SK-N-DZ (cell line): ENCODE measurements at regions not wholly inside any gene's neighbourhood (a gene's known extent, or its start where the extent isn't known, plus 50 kb on each side); places are given as distances from the start of the nearest gene placed in this dataset.
A peak's percentile ranks its signal among the peaks of the same experiment; 100 is the strongest.
"Not testable (repeated sequence)": the region's sequence is repeated elsewhere in the genome, so short reads cannot be mapped to it uniquely, and the experiment has no call there.

Experiments used
- DNase-seq: peaks from one replicate; pipeline ENCODE4 v3.0.0-alpha.2; 2015; ENCODE audit warnings: low spot score

DNA sequence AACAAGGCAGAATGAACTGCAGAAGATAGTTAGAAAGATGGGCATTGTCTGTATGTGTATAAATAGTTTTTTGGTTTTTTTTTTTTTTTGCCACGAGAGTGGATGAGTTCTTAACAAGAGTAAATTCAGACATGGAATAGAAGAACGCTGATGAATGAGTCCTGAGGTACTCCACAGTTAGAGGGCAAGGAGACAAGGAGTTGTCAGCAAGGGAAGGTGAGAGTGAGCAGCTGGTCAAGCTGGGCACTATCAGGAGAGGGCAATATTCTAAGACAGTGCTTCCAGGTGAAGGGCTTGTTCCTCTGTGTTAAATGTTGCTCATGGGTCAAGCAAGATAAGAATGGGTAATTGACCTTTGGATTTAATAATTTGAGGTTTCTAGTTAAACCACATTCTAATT lies 138.6 kb upstream of the FAM78B start:
- DNase-seq = no peak

DNA sequence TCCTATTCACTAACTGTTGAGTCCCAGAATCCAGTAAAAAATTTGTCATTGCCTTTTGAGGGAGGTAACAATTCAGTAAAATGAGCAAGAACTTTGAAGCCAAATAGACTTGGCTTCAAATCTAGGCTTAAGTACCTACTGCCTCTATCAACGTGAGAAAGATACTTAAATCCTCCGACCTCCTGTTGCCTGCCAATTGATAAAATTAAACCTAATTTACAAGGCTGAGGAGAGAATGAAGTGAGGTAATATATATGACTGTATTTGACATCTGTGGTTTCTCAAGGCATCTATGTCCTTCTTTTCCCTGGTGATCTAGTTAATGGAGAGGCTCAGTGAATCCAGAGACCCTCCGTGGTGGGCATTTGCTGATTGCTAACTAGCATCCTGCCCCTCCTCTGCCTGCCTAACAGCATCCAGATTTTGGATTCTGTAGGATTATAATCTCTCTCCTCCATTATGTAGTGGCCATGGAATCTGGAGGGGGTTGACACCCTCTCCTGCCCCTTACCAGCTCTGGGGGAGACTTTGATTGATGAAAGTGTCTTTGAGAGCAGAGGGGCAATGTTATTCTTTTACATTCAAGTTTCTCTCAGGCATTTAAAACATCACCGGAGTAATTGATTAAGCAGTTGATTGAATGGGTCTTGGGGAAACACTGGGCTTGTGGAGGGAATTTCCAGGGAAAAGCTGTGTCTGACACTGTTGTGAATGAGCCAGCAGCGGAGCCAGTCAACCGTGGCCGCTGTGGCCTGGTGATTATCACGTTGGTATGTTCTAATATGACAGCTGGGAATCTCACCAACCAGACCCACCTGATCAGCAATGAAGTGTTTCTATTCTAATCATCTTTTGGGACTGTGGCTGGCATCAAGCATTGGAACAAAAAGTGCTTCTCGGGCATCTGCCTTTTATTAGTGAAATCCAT lies 140.7 kb upstream of the FAM78B start:
- DNase-seq = peak; percentile 82

DNA sequence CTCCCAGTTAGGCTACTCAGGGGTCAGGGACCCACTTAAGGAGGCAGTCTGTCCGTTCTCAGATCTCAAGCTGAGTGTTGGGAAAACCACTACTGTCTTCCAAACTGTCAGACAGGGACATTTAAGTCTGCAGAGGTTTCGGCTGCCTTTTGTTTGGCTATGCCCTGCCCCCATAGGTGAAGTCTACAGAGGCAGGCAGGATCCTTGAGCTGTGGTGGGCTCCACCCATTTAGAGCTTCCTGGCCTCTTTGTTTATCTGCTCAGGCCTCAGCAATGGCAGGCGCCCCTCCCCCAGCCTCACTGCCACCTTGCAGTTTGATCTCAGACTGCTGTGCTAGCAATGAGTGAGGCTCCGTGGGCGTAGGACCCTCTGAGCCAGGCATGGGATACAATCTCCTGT lies 149.5 kb upstream of the FAM78B start:
- DNase-seq = not testable (repeated sequence)

DNA sequence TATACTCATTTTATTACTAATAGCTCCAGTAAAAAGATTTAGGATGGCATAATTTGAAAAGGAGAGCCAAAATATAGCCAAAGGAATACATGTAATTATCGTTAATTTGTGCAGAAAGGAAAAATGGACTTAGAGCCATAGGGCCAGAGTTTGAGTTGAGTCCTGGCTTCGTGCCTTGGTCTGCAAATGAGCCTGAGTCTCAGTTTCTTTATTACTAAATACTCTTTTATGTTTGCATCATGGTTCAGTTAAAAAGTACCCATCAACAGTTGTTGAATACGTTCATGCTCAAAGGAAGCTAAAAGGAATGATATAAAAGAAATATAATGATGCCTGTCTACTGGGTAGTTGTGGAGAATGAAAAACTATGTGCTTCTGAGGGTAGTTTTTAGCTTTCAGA lies 155.7 kb upstream of the FAM78B start:
- no peak for DNase-seq

DNA sequence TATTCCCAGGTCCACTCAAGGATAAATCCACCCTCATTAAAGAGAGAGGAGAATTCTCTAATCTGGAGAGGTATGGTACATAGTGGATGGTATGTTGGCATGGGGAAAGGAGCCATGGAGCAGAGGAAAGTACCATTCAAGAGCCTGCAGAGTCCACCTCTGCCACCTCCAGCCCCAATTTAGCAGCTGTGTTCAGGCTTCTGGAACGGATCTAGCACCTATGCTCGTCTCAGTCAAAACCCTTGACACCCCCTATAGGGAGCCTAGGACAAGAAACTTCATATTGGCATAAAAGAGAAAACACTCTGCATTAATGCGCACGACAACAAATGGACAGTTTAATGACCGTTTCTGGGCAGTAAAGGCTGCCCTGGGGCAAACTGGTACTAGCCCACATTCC lies 161.1 kb upstream of the FAM78B start:
- DNase-seq = no peak

DNA sequence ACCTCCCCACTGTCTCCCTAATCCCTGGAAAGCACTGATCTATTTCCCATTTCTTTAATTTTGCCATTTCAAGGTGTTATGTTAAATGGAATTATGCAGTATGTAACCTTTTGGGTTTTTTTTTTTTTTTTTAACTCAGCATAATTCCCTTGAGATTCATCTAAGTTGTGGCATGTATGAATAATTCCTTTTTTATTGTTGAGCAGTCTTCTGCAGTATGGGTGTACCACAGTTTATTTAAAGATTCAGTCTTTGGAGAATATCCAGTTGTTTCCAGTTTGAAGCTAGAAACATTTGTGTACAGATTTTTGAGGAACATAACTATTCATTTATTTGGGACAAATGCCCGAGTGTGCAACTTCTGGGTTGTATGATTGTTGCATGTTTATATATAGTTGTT lies 162.2 kb upstream of the FAM78B start:
- no peak for DNase-seq

DNA sequence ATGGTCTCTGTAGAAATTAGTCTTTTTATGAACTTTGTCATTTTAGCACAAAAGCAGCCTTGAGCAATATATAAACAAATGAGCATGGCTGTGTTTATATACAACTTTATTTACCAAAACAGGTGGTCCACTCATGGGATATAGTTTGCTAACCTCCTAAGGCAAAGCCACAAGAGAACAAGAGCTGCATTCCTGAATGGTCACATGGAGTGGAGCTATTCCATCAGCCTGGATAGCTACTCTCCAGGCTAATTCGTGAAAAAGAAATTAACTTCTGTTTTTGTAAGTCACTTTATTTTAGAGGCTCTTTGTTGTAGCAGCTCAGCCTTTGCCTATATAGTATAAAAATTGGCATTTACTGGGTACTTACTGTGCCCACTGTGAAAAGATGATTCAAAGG lies 163.3 kb upstream of the FAM78B start:
- no peak for DNase-seq

DNA sequence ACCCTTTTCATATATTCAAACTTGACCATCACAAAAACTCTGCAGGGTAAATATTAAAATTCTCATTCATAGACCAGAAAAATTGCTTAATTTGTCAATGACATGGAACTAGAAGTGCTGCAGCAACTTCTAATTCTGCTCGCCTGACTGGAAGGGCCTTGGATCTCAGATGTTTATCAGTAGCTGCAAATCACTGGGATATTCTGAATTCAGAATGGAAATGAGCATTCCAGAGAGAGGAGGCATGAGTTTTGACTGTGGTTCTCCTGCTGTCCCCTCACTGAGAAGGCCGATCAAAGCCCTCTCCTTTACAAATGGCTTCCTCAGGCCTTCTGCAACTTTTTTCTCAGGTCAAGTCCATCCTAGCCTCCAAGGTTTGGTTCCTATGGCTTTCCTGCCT lies 171.3 kb upstream of the FAM78B start:
- no peak for DNase-seq

DNA sequence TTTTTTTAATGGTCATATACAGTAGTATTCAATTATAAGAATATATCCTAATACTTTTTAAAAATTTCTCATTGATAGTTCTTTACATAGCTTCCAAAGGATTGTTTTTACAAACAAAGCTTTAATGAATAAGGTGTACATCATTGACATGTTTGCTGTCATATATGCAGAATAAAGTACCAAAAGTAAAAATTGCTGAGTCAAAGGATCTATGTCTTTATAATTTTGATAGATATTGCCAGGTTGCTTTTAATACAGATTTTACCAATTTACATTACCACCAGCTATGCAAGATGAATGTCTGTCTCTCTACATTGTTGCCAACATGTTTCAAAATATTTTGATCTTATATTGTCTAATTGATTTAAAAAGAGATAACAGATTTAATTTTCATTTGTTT lies 173.9 kb upstream of the FAM78B start:
- no peak for DNase-seq

DNA sequence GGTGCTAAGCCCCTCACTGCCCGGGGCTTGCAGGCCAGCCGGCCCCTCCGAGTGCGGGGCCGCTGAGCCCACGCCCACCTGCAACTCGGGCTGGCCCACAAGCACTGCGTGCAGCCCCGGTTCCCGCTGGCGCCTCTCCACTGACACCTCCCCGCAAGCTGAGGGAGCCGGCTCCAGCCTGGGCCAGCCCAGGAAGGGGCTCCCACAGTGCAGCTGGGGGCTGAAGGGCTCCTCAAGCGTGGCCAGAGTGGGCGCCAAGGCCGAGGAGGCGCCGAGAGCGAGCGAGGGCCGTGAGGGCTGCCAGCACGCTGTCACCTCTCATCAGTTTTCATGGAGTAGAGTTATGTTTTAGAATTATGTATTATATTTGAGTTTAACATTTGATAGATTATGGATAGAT lies 176.5 kb upstream of the FAM78B start:
- no peak for DNase-seq

DNA sequence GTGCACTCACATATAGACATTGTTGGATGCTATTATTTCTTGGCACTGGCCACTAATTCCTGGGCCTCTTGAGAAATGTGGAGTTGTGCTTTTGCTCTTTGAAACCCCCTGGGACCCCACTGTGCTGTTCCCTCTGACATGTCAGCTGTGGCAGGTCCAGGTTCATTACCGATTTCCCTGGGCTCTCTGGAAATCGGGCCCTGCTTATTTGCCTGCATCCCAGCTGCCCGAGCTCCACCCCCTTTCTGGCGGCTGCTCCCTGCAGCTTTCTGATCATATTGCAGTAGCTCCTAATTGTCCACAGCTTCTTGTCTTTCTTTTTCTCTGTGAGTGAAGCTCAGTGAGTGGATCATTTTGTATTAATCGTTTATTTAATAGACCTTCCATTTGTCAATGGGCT lies 183.7 kb upstream of the FAM78B start:
- DNase-seq = peak; percentile 43

DNA sequence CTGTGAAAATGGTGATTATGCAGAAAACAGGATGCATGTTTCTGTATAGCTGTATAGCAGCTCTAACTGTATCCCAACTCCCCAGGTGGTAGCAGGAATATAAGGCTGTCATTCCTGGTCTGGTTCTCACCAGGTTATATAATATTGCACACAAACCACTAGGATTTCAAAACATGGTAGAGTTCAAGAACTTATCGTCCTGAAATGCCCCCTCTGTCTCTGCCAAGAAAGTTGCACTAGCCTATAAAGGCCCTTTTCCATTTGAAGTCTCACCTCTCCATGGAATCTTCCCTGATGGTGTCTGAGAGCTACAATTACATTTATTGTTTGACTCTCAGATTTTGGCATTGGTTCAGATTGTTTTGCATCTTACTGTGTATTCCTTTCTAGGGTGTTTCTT lies 184.9 kb upstream of the FAM78B start:
- DNase-seq = no peak

DNA sequence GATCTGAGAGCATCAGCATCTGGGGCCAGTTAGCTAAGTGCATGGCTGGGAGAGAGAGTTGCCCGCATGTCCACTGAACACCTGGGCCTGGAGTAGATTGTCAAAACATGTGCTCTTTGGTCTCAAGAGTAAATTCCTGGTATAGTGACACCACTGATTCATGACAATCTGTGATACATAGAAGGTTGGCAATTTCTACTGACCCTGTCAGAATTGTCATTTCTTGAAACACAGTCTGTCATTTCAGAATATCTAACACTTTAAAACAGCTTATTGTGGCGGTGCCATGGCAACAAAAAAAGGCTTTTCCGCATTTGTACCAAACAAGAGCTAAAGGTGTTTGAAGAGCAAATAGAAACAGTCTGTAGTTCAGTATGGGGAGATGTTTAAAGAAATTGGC lies 186.4 kb upstream of the FAM78B start:
- DNase-seq = no peak

DNA sequence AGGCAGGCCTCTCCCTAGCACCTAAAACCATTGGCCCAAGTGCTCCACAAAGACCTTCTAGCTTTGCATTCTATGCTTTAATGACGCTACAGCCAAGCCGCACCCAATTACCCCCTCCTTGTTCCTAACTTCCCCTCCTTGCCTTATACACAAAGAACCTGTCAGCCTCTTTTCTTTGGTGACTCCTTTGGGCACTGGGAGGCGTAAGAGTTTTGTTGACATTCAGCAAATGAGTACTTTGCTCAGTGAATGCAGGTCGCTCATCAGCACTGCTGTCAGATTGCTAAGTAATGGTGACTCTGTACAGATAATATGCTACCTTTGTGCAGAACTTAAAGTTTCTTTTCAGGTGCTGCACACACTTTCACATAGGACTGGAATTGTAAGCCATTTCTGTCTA lies 187.6 kb upstream of the FAM78B start:
- no peak for DNase-seq

DNA sequence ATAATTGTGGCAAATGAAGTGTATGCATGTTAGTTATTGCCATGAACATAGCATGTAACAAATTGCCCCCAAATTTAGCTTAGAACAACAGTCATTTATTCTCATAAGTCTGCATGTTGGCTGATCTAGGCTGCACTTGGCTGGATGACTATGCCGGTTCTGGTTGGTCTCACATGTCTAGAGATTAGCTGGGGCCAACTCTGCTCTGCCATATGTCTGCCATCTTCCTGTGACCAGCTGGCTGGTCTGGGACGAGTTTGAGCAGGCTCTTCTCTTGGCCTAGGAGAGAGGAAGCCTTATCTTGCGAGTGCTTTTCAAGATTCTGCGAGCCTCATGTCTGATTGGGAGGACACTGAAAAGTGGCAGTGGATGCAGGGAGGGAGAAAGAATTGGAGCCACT lies 198.3 kb upstream of the FAM78B start:
- no peak for DNase-seq

DNA sequence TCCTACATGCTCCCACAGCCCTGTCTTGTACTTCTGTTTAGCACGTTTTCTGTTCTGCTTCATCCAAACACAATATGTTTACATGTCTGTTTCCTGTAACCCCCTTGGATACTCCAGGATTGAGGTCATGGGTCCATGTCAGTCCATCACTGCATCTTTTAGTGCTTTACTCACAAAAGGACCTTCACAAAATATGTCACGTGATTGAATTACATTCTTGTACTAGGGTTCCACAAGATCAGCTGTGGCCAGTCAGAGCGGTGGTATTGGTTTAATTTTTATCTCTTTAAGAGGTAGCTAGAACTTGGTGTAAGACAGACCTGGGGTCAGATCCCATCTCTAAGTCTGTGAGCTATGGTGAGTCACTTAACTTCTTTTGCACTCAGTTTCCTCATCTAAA lies 201.2 kb upstream of the FAM78B start:
- no peak for DNase-seq

DNA sequence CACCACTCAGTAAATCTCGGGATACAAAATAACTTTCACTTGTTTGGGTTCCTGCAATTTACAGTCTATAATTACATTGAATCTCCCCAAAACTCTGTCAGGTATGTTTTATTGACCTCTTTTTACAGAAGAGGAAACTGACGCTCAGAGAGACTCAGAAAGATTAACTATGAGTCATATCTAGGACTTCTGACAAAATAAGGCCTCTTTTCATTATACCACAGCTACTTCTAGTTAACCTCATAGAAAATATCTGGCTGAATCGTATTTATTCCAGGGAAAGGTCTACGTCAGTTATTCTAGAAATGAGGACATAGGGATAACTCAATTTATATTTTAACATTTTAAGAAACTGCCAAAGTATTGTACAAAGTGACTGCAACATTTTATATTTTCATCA lies 211.1 kb upstream of the FAM78B start:
- no peak for DNase-seq

DNA sequence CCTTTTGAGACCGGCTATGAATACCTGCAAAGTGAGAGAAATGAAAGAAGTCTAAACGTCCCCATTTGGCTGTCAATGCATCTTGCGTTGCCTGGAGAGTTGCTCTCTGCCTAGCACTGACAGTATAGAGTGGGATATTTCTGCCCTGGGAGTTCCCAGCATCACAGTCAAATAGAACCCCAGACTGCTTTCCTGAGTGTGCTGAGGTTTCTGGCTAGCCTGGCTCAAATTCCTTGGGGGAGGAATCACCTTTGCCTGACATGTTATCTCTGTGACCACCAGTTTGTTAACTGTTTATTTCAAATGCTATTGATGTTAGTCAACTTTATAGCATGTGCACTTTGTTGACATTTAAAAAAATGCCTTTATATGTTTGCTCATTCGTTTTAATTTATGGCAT lies 212.0 kb upstream of the FAM78B start:
- no peak for DNase-seq

DNA sequence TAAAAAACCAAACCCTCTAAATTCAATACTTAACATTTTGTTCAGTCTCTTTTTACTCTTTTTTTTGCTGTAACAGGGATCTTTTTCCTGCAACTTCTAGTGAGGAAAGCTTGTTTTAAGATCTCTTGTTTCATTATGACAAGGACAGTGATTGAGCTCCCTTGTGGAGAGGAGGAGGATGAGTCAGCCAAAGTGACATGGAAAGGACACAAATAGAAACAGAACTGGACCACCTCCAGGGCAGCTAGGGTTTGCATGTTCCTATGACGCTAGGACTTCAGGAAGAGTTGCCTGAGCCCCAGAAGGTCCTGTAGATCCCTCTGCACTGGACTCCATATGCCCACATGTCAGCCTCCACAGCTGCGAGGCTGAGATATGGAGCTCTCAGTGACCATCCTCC lies 212.6 kb upstream of the FAM78B start:
- no peak for DNase-seq

DNA sequence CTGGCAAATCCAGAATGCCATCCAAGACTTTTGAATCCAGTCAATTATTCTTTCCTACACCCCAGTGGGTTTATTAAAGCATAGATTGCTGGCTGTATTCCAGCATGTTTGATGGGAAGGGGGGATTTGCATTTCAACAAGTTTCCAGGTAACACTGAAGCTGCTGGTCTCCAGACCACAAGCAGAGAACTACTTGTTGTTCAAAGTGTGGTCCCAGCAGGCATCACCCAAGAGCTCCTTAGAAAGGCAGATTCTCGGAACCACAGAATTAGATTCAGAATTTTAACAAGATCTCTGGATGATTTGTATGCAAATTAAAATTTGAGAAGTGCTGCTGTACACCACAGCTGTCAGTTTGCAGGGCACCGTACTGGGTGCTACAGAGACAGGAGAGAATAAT lies 216.3 kb upstream of the FAM78B start:
- DNase-seq = no peak

DNA sequence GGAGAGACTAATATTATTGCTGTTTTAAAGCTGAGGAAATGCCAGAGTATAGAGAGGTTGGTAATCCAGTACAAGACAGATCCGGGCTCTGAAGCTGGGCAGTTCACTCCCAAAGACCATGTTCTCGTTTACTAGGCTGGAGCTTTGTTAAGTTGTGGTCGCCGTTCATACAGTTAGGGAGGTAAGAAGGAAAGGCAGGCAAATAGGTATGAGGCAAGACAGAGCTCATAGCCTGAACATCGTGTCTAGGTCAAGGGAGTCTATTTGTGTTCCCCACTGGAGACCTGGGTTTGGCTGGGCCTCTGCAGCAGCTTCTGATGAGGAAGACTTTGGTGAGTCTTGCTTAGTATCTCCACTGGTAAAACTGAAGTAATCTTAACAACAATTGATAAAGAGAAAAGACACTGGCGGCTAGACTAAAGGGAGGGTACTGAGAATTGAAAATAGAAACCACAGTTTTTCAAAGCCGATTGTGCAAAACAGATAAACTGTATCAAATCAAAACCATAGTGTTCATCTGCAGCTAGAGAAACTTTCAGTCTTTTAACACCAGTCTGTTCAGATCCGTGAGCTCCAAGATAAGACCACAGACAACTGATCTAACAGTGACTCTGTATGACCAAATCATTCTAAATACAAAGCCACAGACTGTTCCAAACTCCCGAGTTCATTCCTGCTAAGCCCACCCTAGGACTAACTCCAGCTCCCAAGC lies 217.0 kb upstream of the FAM78B start:
- DNase-seq = no peak

DNA sequence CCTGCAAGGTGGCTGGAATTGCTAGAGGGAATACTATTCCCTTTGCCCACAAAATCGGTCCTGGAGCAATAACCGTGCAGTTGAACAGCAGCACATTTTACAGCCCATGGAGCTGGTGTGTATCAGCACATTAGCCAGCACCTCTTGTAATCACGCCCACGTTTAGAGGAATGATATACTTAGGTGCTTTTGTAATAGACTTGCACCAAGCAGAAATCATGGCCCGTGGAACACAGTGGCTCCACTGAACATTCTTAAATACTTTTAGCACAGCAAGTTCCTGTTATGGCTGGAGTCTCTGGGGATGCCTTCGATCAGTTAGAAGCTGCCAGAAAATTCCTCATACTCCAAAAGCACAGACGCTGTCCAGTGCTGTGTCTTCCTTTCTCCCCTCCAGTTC lies 218.1 kb upstream of the FAM78B start:
- no peak for DNase-seq

DNA sequence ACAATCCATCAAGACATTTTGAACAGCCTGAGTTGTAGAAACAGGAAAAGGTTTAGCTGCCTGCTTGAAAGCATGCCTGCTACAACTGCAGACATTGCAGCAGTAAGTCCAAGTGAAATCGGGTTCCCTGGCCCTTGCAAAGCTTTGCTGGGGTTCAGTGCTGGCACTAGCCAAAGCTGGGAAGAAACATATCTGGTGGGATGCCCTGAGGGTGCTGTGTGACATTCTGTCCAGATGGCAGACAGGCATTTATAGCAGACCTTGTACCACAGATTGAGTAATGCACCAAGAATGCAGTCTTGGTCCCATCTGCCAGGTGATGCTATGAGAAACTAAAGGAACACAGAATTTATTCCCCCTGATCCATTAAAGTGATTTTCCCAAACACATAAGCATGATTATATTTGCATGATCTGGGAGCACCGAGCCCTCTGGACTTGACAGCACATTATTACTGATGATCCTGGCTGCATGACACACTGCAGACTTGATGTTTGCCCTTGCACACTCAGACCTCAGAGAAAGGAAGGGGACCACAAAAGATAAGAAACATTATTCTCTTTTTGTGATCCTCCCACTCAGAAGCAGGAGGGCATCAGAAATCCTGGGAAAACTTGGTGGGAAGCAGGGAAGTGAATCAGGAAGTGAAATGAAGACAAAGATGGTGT lies 223.7 kb upstream of the FAM78B start:
- DNase-seq = no peak
